MM.1S (cell line): ENCODE measurements at regions not wholly inside any gene's neighbourhood (a gene's known extent, or its start where the extent isn't known, plus 50 kb on each side); places are given as distances from the start of the nearest gene placed in this dataset.

ENCODE experiments used
- DNase-seq: peaks from one replicate; pipeline ENCODE4 v3.0.0-alpha.2; 2015
- H2AFZ ChIP-seq: fragments of 300-600 bp; sonication (generic); 2 replicates; pipeline ENCODE4 v1.6.0; 2016; ENCODE audit warnings: antibody characterized with exemption, low read length
- H3F3A ChIP-seq: fragments of 300-600 bp; sonication (generic); 2 replicates; pipeline ENCODE4 v1.6.1; 2016; ENCODE audit warnings: mild to moderate bottlenecking, antibody characterized with exemption, low read length, moderate library complexity, mixed read lengths; ENCODE audit not compliant: insufficient read depth
- H3K27ac ChIP-seq: fragments of 300-600 bp; sonication (generic); 2 replicates; pipeline ENCODE4 v1.5.1; 2016; ENCODE audit warnings: mild to moderate bottlenecking, low read length
- H3K27me3 ChIP-seq: fragments of 300-600 bp; sonication (generic); replicated peaks from 2 replicates; pipeline ENCODE4 v1.6.0; 2016; ENCODE audit warnings: low read length; ENCODE audit not compliant: insufficient read depth
- H3K36me3 ChIP-seq: fragments of 300-600 bp; sonication (generic); replicated peaks from 2 replicates; pipeline ENCODE4 v1.6.1; 2016; ENCODE audit warnings: mild to moderate bottlenecking, low read length, mixed read lengths; ENCODE audit not compliant: insufficient read depth
- H3K4me1 ChIP-seq: fragments of 300-600 bp; sonication (generic); 2 replicates; pipeline ENCODE4 v1.6.1; 2016; ENCODE audit warnings: low read length, mixed read lengths
- H3K4me2 ChIP-seq: fragments of 300-600 bp; sonication (generic); 2 replicates; pipeline ENCODE4 v1.6.0; 2016; ENCODE audit warnings: low read depth, low read length
- H3K4me3 ChIP-seq: fragments of 300-600 bp; sonication (generic); 2 replicates; pipeline ENCODE4 v1.5.1; 2016; ENCODE audit warnings: low read length, mixed read lengths
- H3K79me2 ChIP-seq: fragments of 300-600 bp; sonication (generic); 2 replicates; pipeline ENCODE4 v1.6.1; 2016; ENCODE audit warnings: mixed run types, low read length, mixed read lengths
- H3K9ac ChIP-seq: fragments of 300-600 bp; sonication (generic); 2 replicates; pipeline ENCODE4 v1.6.1; 2016; ENCODE audit warnings: low read length, mixed read lengths
- H3K9me2 ChIP-seq: fragments of 300-600 bp; sonication (generic); replicated peaks from 2 replicates; pipeline ENCODE4 v1.6.1; 2016; ENCODE audit warnings: mild to moderate bottlenecking, low read length, mixed read lengths; ENCODE audit not compliant: insufficient read depth
- H3K9me3 ChIP-seq: fragments of 300-600 bp; sonication (generic); replicated peaks from 2 replicates; pipeline ENCODE4 v1.6.1; 2016; ENCODE audit warnings: mild to moderate bottlenecking, low read length, mixed read lengths; ENCODE audit not compliant: insufficient read depth
- H4K20me1 ChIP-seq: fragments of 300-600 bp; sonication (generic); 2 replicates; pipeline ENCODE4 v1.6.1; 2016; ENCODE audit warnings: mild to moderate bottlenecking, low read length, moderate library complexity, mixed read lengths; ENCODE audit not compliant: insufficient read depth
- EZH2 ChIP-seq: fragments of 300-600 bp; sonication (generic); optimal IDR thresholded peaks from 2 replicates; pipeline ENCODE3; 2017; ENCODE audit warnings: low read depth, mild to moderate bottlenecking, antibody characterized with exemption, low read length, mixed read lengths
- EZH2phosphoT487 ChIP-seq: fragments of 300-600 bp; sonication (generic); IDR thresholded peaks from 2 replicates; pipeline ENCODE4 v1.6.1; 2018; ENCODE audit warnings: antibody characterized with exemption, low read length
- TF ChIP-seq, protein P1 (sequence below): fragments of 300-600 bp; sonication (generic); IDR thresholded peaks from 2 replicates; pipeline ENCODE4 v1.5.1; 2016; ENCODE audit warnings: antibody characterized with exemption, low read length, mixed read lengths

GRCh38 chr11:103587901-103588788 lies 448.3 kb upstream of the DDI1 start:
- no peak overlapping the region for H2AFZ ChIP-seq
- no peaks in the 10 kb centered on the region for H3F3A ChIP-seq
- no peak overlapping the region for H3K27ac ChIP-seq
- H3K27me3 ChIP-seq: no peaks in the 10 kb centered on the region
- H3K9me2 ChIP-seq: no peaks in the 10 kb centered on the region
- H3K4me2 ChIP-seq: no peak overlapping the region
- no peaks in the 10 kb centered on the region for H3K9me3 ChIP-seq
- H3K4me1 ChIP-seq: no peaks in the 10 kb centered on the region
- DNase-seq: no peak
- H3K36me3 ChIP-seq: no peaks in the 10 kb centered on the region
- no peak overlapping the region for H3K4me3 ChIP-seq
- no peaks in the 10 kb centered on the region for H4K20me1 ChIP-seq
- TF ChIP-seq EZH2: no peak
- H3K9ac ChIP-seq: no peak overlapping the region
- no peaks in the 10 kb centered on the region for H3K79me2 ChIP-seq

- H3K9me3 ChIP-seq: no peaks in the 10 kb centered on the region
- H3K79me2 ChIP-seq: no peaks in the 10 kb centered on the region
- H3K4me1 ChIP-seq: no peaks in the 10 kb centered on the region
- no peaks in the 10 kb centered on the region for H3K36me3 ChIP-seq
- H2AFZ ChIP-seq: no peak overlapping the region
- H3K4me2 ChIP-seq: no peak overlapping the region
- no peaks in the 10 kb centered on the region for H3F3A ChIP-seq
- no peak for DNase-seq
- H4K20me1 ChIP-seq: no peaks in the 10 kb centered on the region
- no peaks in the 10 kb centered on the region for H3K9me2 ChIP-seq
- no peak overlapping the region for H3K27ac ChIP-seq
- no peaks in the 10 kb centered on the region for H3K27me3 ChIP-seq
- TF ChIP-seq, protein P1, sequence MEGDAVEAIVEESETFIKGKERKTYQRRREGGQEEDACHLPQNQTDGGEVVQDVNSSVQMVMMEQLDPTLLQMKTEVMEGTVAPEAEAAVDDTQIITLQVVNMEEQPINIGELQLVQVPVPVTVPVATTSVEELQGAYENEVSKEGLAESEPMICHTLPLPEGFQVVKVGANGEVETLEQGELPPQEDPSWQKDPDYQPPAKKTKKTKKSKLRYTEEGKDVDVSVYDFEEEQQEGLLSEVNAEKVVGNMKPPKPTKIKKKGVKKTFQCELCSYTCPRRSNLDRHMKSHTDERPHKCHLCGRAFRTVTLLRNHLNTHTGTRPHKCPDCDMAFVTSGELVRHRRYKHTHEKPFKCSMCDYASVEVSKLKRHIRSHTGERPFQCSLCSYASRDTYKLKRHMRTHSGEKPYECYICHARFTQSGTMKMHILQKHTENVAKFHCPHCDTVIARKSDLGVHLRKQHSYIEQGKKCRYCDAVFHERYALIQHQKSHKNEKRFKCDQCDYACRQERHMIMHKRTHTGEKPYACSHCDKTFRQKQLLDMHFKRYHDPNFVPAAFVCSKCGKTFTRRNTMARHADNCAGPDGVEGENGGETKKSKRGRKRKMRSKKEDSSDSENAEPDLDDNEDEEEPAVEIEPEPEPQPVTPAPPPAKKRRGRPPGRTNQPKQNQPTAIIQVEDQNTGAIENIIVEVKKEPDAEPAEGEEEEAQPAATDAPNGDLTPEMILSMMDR: no peak
- TF ChIP-seq EZH2phosphoT487 (no peak), EZH2 (no peak)
- H3K4me3 ChIP-seq: no peak overlapping the region
- no peak overlapping the region for H3K9ac ChIP-seq
Observed at GRCh38 chr11:103591554-103591953, 444.9 kb upstream of the DDI1 start.

GRCh38 chr11:103594283-103594682 lies 442.2 kb upstream of the DDI1 start:
- no peak overlapping the region for H3K9ac ChIP-seq
- no peaks in the 10 kb centered on the region for H3K27me3 ChIP-seq
- H3K9me2 ChIP-seq: no peaks in the 10 kb centered on the region
- no peaks in the 10 kb centered on the region for H3F3A ChIP-seq
- no peaks in the 10 kb centered on the region for H3K9me3 ChIP-seq
- no peak overlapping the region for H2AFZ ChIP-seq
- no peaks in the 10 kb centered on the region for H3K79me2 ChIP-seq
- no peaks in the 10 kb centered on the region for H4K20me1 ChIP-seq
- H3K4me1 ChIP-seq: peaks cover 10% of the 10 kb centered on the region; the same call in 1 of the 2 replicates
- H3K4me3 ChIP-seq: no peak overlapping the region
- TF ChIP-seq EZH2 (no peak), EZH2phosphoT487 (no peak)
- TF ChIP-seq, protein P1: no peak
- DNase-seq: no peak
- no peak overlapping the region for H3K4me2 ChIP-seq
- H3K36me3 ChIP-seq: no peaks in the 10 kb centered on the region
- H3K27ac ChIP-seq: no peak overlapping the region

DNA sequence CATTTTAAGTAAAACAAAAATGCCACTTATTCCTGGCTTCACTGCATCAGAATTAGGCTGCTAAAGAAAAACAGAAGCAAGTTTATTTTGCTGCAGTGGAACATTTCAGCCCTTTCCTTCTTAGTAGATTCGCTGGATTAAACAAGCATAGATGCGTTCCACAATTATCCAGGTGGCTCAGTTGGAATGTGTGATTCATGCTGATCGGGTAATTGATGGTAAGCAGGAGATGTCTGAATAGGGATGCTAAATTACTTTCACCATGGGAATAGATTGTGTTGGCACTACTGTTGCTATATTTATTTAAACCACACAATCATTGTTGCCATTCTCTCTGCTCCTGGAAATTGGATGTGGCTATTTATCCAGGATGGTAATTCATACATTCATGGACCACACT lies 440.1 kb upstream of the DDI1 start:
- H3K4me2 ChIP-seq: no peak overlapping the region
- H3K27ac ChIP-seq: no peak overlapping the region
- no peak overlapping the region for H3K4me3 ChIP-seq
- TF ChIP-seq EZH2phosphoT487: no peak
- TF ChIP-seq, protein P1: no peak
- no peak for TF ChIP-seq EZH2
- H3K9me2 ChIP-seq: no peaks in the 10 kb centered on the region
- no peaks in the 10 kb centered on the region for H4K20me1 ChIP-seq
- no peaks in the 10 kb centered on the region for H3K27me3 ChIP-seq
- H3K79me2 ChIP-seq: no peaks in the 10 kb centered on the region
- H3K9ac ChIP-seq: no peak overlapping the region
- peaks cover 10% of the 10 kb centered on the region; the same call in 1 of the 2 replicates for H3K4me1 ChIP-seq
- H3K36me3 ChIP-seq: no peaks in the 10 kb centered on the region
- no peak for DNase-seq
- no peaks in the 10 kb centered on the region for H3K9me3 ChIP-seq
- no peaks in the 10 kb centered on the region for H3F3A ChIP-seq
- H2AFZ ChIP-seq: no peak overlapping the region
